ENCODE measurements at regions not wholly inside any gene's neighbourhood (a gene's known extent, or its start where the extent isn't known, plus 50 kb on each side); places are given as distances from the start of the nearest gene placed in this dataset.
A peak's percentile ranks its signal among the peaks of the same experiment; 100 is the strongest.

GRCh38 chr1:60984062-60984799 lies 98.1 kb upstream of the NFIA start:
- DNase-seq, result no peak

- no peak for DNase-seq
Observed at GRCh38 chr1:60983701-60984061, 98.7 kb upstream of the NFIA start.

GRCh38 chr1:60982539-60982938 lies 99.8 kb upstream of the NFIA start:
- no peak for DNase-seq

DNA sequence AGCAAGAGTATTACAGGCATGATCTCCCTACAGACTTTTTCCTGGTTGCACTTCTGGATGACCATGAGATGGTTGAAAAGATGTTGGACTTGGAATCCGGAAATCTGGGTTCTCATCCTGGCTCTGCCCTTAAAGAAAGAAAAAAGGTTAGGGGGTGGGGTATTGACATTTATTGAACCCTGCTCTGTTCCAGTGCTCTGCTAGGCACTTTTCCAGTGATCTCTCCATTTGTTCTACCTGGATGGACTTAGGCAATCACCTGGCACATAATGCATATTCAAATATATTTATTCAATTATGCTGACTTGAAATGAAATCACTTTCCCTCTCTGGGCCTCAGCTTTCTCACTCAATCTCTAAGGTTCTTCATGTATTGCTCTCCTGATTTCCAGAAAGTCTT lies 101.0 kb upstream of the NFIA start:
- DNase-seq, result no peak

DNA sequence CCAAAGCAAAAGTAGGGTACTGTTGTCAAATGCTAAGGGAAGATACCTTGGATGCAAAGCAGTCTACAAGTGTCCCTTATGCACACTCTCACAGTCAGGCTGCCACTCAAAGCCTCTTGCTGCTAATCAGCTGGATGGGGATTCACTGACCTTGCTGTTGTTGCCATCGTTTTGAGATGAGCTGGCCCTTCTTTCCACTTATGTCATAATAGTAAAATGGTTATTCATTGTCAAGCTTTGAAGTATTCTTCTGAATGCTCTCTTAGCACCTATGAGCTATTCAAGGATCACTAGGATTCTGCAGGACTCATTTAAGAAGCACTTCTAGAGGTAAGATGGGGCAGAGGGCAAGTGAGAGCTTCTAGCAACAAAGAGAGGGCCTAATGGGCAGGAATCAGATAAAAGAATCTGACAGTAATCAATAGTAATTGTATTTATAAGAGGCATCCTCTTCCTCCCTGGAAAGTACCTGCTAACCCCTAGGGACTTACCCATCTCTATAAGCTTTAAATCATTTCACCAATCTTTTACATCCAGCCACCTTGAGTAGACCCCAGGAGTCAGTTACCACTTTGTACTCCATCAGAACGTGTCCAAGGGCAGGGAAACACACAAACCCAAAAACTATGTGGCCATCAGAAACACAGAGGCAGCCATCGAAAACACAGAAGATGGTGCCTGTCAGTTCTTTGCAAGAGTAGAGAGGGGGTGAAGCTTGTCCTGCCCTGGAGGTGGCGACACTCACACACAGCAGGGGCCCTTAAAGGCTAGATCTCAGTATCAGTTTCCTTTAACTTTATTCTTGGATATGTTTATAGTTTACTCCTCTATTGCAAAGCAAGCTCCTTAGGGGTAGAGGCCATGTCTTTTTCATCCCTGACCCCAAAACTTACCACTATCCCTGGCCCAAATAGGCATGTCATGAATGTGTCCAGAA lies 103.7 kb upstream of the NFIA start:
- DNase-seq, result peak; percentile 14

- DNase-seq, result no peak
Observed at GRCh38 chr1:60977661-60978060, 104.7 kb upstream of the NFIA start.

DNA sequence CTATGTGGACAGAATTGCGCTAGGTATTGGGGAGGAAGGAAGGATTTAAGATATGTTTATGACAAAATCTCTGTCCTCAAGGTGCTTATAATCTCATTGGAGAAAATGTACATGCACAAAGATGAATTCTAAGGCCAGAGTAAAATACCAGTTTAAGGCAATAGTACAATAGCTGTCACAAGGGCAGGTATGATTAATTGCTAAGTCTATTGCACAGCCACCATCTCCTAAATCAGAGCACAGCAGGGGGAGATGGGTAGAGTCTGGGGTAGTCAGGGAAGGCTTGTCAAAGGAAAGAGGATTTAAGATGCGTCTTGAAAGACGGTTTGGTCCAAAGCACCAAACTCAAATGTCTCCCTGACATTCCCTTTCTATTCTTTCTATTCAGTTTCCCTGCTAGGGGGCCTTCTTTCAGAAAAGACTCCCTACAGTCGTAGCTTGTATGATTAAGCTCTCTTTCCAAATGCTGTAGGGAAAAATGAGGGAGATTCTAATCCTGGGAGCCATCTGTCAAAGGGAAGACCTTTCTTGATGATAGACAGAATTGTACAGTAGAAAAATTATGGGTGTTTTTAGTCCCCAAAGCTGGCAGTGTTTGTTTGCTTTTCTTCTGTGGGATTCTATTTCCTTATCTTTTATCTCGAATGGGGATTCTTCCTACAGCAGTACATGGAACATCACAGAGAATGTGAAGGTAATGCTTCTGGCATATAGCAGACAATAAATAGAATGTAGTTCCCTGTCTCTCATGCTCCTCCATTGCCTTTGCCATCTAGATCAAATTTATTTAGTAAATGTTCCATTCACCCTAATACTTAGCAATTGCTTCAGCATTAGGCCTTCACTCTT lies 107.6 kb upstream of the NFIA start:
- no peak for DNase-seq

DNA sequence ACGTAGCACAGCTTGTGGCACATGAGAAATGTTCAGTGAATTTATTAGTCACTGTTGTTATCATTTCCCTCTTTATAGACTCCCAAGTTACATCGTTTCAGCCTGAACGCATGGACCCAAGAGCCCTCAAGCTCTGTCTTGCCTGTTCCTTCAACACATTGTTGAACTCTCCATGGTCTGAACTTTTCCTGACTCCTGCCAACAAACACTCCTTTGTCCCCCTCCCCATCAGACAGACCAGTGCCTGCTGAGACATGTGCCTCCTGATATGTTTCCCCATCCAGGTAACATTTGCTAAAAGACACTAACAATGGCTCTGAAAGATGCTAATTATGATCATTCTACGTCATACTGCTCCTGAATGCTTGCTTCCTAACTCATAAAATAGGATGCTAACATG lies 108.7 kb upstream of the NFIA start:
- DNase-seq, result no peak

- DNase-seq, result no peak
Observed at GRCh38 chr1:60972841-60973364, 109.5 kb upstream of the NFIA start.

GRCh38 chr1:60971330-60971729 lies 111.0 kb upstream of the NFIA start:
- no peak for DNase-seq

DNA sequence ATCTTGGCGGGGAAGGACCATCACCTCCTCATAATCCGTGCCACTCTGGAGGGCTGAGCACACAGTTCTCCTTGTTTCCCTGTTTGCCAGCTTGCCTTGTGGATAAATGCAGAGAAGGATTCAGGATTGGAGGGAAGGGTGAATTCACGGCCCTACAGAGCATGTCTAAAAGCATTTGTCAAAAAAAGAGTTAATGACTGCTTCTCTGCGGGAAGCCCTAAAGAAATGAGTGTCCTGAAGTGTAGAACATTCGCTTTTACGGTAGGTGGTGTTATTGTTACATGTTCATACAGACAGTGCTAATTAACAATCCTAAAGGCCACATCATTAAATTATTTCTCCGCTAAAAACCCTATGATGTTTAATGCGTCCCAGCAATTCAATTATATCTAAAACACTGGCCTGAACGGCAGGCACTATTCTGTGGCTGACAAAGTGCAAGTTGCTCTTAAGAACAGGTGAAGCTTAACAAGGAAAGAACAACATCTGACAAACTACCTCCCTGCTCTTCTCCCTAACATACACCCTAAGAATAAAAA lies 112.3 kb upstream of the NFIA start:
- DNase-seq, result no peak

DNA sequence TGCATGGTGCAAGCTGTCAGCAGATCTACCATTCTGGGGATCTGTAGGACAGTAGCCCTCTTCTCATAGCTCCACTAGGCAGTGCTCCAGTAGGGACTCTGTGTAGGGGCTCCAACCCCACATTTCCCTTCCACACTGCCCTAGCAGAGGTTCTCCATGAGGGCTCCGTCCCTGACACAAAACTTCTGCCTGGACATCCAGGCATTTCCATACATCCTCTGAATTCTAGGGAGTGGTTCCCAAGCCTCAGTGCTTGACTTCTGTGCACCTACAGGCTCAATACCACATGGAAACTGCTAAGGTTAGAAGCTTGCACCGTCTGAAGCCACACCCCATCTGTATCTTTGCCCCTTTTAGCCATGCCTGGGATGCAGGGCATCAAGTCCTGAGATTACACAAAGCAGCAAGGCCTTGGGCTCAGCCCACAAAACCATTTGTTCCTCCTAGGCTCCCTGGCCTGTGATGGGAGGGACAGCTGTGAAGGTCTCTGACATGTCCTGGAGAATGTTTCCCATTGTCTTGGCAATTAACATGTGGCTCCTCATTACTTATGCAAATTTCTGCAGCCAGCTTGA lies 117.0 kb upstream of the NFIA start:
- no peak for DNase-seq

DNA sequence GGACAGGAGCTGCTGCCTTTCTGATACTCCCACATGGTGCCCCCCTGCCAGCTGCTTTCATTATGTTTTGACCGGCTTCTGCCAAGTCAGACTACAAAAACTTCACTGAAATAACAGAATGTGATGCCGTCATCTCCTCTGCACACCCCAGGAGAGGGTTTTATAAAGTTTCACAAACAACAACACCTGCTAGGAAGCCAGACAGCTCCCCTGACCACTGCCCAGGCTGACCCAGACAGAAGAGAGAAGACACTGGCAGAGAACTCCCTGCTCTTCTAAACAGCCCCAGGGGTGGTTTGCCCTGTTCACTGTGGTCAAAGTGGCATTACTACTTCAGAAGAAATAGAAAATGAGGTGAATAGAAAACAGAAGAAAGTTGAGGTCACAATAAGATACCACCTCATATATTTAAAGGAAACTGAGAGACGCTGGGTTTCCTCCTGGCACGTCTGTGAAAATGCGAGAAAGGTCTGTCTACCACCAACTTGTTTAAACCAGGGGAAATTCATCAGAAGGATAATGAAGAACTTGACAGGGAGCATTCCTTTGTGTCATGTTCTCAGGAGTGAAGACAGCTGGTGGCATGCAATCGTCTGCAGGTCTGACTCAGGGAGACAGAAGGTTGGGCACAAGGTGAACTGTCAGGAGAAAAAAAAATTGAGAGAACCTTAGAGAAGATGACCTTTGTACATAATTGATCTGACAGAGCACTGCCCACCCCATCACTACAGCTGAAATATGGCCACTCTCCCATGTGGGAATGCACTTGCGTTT lies 119.0 kb upstream of the NFIA start:
- no peak for DNase-seq

GRCh38 chr1:60960891-60961461 lies 121.4 kb upstream of the NFIA start:
- DNase-seq, result no peak

DNA sequence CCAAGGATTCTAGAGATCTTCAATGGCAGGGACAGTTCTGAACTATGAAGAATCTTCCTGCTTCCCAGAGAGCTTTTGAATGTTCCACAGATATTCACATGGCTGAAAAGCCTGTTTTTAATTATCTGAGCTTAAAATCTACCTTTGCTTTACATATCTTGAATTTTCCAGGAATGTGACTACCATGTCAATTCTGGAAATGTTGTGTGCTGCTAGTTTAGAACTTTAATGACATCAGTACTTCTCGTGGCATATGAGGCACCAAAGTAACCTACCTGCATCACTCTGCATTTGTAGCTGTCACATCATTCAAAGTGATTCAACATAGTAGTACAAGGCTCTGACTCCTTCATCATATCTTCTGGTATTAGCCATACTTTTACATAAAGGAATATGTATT lies 122.7 kb upstream of the NFIA start:
- no peak for DNase-seq

DNA sequence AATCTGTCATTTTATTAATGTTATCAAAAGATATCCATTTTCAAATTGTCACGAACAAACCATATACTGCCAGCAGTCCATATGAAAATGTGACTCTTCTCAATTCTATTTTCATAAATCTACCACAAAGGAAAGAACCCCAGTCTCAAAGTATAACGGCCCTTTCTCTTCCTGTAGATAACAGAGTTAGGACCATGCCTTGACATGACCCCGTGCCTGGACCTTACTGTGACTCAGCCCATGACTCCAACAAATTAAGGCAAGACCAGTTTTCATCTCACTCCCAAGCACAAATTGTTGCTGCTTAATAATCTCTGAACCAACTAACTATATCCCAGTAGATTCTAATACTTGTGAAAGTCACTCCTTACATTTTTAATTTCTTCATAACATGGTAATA lies 124.4 kb upstream of the NFIA start:
- no peak for DNase-seq

DNA sequence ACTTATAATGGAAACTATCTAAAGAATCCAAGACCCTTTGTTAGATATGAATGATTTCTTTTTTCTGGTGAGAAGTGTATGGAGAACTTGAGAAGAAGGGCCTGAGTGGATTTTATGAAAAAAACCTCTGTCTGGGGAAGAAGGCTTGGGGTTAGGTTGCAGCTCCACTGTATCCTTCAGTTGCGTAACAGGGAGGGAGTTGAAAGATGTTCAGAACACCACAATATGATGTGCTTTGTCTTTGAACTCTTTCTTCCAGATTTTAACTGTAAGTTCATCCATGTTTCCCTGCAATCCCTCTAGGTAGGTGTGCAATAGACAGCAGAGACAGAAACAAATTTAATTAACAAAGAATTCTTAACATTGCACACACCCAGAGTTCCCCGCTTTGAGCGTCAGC lies 125.8 kb upstream of the NFIA start:
- no peak for DNase-seq

DNA sequence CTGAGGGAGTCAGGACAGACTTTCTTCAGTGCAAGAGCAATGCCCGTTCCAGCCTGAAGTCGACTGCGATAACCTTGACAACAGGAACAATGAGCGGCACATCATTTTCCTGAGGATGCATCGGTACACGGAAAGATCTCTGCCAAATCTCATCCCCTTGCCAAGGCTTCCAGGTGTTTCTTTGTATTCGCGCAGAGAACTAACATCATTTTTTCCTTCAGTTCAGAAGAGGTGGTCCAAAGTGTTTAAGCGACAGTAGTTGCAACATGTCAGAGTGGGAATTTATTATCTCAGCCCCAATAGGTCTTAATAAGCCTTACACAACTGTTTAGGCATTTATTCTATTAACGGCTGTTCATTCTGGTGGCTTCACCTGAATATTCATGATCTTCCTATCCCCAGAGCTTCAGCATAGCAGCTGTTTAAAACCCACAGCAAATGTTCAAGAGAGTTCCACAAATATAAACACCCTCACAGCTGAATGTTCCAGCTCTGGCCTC lies 129.7 kb upstream of the NFIA start:
- no peak for DNase-seq

DNA sequence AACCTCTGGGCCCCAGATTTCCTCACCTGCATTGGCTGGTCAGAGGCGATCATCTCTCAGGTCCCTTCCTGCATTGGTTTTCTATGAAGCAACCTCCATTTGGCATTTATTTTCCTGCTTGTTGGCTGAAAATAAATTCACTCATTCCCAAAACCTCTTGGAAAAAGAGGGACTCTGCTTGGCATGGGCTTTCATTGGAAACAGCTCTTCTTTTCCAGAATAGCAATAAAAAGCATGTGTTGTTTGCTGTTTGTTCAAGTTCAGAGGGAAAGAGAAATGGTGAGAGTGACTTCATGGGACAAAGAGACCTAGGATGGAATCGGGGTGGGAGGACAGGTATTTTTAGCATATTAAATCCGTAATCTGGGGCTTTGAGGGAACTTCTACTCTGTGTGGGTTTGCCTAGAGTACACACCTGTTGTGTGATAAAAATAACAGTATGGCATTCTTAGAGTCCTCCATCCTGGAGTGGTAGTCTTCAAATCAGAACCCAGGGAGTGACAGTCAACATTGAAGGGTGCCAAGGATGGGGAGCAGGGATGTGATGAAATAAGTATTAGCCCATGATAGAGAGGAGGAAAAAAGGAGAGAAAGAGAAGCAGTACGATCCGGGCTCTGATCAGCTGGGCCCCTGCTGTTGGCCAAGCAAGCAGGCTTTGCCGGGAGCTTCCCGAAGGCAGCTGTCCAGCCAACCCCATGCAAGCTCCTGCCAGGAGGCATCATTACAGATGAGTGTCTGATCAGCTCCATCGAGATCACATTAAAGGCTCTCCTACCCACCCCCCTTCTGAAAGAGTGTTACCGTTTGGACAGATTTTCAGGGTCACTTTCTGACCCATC lies 131.9 kb upstream of the NFIA start:
- DNase-seq, result no peak

DNA sequence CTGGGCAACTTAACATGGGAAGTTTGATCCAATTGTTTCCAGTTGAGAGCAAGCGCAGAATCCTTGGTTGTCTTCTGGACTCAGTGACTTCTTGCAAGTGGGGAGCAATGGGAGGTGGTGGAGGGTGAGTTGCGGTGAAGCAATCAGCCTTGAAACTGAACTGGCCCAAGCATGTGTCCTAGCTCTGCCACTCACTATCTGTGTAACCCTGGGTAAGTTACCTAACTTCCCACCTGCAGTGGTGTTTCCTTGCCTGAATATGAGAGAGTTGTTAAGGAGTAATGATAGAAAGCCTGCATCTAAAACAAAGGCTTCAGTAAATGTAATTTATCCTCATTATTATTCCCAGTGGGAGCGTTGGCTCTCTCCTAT lies 132.5 kb upstream of the NFIA start:
- no peak for DNase-seq
